ENCODE measurements at regions not wholly inside any gene's neighbourhood (a gene's known extent, or its start where the extent isn't known, plus 50 kb on each side); places are given as distances from the start of the nearest gene placed in this dataset.
"Not testable (repeated sequence)": the region's sequence is repeated elsewhere in the genome, so short reads cannot be mapped to it uniquely, and the experiment has no call there.

DNA sequence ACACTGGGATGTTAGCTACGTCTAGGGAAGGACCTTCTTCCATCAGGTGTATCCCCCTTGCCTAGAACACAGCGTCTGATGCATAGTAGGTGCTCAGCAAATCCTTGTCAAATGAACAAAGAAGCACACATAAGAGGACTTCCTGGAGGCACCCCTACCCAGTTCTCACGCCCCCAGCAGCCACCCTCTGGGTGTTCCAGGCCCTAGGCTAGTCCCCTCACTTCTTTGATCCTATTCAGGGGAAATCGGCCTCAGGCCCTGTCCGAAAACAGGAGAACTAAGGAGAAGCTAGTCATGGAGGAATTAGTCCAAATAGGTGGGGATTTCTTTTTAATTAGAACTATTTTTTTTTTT lies 84.7 kb upstream of the SIRPA start:
- no peak for DNase-seq

DNA sequence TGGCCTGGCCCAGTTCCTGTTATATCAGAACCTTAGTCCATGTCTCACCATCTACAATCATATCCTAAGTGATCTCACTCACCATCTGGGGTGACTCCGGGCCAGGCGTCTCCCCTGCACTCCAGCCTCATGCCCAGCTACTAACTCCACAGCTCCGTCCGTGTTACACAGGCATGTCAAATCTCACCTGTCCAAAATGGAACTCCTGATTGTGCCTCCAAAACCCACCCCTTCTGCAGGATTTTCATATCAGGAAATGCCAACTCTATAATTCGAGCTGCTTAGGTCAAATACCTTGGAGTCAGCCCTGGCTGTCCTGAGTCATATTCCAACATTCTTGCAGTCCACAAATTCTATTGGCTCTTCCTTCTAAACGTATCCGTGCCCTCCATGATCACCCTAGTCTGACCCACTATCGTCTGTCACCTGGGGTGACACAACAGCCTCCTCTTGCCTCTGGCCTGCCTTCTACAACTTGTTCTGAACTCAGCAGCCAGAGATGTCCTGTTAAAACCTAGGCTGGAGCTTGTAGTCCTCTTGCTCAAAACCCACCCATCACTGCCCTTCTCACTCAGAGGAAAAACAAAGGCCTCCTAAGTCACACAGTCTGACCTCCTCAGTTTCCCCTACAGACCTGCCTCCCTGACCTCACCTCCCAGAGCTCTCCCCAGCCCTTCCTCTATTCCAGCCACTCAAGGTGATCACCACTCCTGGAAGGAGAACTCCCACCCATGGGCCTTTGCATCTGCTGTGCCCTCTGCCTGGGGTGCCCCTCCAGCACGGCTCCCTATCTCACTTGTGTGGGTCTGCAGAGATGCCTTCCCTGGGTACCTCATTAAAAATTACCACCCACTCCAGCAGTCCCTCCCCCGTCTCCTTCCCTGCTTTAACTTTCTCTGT lies 85.3 kb upstream of the SIRPA start:
- no peak for DNase-seq

DNA sequence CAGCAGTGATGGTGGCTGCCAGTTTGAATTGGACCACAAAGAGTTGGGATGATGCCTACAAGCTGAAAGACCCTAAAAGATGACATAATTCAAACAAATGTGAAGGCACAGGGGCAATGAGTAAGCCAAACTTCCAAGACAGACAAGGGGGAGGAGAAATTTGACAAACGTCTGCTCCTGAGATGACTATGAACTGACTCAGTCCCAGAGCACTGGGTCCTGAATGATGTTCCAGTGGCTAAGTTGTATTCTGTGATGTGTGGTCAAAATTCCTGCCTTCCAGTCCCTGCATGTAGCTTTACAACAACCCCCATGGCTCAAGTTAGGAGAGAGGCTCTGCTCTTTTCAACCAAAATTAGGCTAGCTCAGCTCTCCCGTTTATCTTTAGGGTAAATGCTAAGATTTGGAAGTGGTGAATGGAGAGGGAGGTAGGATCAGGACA lies 86.1 kb upstream of the SIRPA start:
- DNase-seq = no peak

DNA sequence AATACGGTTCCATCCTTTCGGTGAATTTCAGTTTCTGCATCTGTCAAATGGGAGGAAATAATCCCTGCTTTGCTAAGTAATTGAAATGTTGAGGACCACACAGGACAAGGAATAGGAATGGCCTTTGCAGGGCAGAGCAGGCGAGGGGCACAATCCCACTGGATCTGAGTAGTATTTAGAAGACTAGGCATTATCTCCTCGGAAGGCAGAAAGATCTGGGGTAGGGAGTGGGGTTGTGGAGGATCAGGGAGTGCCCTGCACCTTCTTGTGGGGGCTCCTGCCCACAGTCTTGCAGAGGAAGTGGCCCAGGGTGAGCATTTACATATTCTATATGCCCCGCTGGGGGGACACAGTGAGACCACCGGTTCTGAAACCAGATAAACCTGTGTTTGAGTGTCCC lies 87.1 kb upstream of the SIRPA start:
- no peak for DNase-seq

DNA sequence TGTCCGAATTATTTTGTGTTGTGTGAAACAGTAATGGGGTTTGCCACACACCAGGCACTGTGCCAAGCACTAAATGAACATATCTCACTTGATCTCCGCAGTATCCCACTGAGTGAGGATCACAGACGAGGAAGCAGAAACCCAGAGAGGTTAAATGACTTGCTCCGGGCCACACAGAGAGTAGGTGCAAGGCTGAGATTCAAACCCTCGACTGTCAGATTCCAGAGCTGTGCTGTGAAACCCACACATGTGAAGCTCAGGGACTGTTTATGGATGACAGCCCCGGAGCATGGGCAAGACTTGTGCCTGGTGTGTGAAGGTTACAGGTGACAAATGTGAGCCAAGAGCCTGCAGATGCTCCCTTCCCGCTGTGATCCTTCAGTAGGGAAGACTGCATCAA lies 87.8 kb upstream of the SIRPA start:
- no peak for DNase-seq

DNA sequence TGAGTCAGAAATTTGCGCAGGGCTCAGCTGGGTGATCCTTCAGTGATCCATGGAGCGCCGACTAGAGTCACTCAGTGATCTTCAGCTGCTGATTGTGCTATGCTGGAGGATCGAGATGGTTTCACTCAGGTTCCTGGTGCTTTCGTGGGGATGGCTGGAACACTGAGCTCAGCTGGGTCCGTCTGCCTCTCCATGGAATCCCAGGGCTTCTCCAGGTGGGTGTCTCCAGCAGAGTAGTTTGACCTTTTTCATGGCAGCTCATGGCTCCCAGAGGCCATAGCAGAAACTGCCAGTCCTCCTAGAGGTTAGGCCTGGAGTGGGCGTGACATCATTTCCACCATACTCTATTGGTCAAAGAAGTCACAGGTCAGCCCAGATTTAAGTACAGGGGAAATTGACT lies 88.8 kb upstream of the SIRPA start:
- no peak for DNase-seq

DNA sequence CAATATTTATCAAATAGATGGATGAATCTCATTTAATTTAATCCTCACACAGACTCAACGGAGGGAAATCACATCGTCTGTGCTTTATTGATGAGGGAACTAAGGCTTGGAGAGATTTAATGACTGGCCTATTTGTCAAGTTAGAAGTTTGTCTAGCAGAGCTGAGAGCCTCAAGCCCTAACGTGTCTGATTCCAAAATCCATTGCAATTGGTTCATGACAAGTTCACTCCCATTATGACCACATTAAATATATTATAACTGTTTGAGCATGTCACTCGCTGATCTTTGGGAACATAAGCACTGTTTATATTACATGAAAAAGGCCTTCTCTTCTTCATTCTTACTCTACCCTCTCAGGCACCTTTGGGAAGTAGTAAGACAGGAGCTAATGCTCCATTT lies 89.4 kb upstream of the SIRPA start:
- no peak for DNase-seq

DNA sequence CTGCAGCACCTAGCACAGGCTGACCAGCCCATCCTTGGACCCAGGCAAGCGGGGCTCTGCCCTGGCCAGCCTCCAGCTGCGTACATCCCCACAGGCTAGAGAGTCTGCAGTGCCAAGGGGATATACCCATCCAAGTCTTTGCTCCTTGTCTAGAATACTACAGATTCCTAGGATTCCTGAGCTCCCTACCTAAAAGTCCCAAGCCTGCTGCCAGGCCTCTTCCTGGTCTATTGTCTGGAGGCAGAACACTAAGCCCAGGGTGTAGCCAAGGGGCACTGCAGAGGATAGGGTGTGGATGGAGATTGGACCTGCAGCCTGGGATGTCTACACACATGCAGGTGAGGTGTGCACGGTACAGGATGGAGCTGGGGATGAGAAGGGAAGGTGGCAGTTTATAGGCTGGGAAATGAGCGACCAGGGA lies 90.0 kb upstream of the SIRPA start:
- DNase-seq = no peak

DNA sequence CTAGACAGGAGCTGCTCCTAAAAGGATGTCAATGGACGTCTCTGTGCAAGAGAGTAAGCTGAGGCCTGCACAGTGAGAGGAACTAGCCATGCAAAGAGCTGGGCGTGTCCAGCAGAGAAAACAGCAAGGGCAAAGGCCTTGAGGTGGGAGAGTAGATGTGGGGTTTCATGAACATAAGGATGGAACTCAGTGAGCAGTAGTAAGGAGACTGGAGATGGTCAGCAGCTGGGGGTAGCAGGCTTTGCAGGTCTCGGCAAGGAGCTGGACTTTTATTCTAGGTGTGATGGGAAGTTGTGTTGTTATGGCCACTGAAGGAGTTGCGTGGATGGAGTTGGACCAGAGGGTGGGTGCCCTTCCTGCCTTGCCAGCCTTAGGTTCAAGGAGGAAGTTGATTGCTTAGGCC lies 90.7 kb upstream of the SIRPA start:
- no peak for DNase-seq

DNA sequence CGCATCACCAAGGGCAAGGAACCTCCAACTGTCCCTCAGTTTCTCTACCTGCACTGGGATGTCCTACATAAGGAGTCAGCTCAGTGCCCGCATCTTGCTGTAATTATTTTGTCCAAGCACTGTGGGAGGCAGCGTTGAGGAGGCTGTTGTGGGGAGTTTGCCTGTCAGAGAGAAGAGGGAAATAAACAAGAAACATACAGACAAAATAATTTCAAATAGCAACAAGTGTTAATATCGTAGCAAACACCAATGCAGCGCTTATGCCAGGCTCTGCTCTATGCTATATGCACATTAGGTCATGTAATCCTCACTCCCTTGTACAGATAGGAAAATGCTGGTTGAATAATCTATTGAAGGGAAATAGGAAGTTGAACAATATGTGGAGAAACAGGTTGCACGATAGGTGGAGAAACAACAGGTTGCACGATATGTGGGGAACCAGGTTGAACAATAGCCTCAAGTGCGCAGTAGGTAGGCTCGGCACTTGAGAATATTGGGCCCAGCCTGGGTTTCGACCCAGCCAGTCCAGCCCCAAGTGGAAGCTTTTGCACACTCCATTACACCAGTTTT lies 91.2 kb upstream of the SIRPA start:
- no peak for DNase-seq

DNA sequence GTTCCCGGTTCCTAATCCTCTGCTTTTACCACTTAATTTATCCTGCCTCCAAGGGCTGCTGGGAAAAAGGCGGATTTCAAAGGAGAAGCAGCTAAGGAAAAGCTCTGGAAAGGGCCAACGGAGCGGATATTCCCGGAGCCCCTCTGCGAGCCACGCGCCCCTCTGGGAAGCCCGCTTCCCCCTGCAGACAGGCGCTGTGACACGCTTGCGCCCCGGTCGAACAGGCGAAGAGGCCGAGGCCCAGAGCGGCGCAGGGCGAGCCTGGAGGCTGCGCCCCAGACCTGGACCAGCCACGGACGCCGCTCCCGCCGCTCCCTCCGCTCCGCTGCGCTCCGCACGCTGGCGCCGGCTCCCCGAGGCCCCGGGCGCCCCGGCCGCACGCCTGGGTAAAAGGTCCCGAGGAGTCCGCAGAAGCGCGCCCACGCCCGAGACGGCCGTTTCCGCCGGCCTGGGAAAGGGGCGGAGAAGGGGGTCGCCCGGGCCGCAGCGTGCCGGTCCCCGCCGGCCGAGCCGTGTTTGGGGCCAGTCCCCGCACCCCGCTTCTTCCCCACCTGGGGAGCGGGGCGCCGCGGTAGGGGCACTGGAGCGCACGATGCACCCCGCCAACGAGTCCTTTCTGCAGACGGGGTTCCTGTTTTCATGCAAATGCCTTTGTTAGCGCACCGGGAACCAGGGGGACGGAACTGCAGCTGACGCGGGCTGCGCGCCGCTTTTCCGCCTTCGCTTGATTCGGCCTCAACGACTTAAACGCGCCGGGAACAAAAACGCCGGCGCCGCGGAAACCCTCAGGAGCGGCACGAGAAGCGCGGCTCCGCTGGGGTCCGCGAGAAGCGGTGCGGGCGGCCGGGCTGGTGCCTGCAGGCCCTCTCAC lies 91.9 kb upstream of the SIRPA start:
- DNase-seq = no peak

DNA sequence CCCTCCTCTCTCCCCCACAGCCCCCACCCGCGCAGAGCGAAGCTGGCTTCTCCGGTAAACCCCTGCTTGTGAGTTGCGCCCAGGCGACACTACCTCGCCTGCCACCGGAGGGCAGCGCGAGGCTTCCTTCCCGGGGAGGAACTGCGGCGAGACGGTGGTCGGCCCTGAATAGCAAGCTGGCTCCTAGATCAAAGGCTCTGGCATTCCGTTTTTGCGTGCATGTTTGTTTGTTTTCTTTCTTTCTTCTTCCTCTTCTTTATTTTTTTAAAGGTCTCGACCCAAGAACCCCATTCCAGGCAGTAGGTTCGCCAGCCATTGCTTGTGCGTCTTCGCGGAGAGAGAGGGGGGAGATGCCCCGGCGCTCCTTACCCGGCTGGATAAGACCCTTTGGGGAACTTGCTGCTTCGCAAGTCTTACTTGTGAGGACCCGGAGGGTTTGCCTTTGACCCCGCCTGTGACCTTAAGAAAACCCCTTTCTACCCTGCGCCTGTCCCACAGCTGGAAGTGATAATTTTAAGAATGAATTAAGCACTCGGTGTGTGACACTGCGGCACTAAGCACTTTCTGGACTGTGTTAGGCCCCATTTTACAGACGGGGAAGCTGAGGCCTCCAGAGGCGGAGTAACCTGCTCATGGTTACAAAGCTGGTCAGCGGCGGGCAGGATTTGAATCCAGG lies 92.7 kb upstream of the SIRPA start:
- no peak for DNase-seq

DNA sequence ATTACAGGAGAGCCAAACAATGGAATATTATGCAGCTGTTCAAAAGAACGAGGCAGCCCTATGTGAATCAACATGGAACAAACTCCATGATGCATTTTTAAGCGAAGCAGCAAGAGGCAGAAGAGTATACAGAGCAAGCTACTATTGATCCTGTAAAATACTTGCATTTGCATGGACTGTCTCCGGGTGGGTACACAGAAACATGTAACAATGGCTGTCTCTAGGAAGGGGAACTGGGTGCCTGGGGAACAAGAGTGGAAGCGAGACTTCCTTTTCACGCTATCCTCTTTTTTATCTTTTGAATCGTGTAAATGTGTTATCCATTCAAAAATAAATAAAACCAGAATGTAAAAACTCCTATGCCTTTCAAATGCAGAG lies 93.3 kb upstream of the SIRPA start:
- no peak for DNase-seq

DNA sequence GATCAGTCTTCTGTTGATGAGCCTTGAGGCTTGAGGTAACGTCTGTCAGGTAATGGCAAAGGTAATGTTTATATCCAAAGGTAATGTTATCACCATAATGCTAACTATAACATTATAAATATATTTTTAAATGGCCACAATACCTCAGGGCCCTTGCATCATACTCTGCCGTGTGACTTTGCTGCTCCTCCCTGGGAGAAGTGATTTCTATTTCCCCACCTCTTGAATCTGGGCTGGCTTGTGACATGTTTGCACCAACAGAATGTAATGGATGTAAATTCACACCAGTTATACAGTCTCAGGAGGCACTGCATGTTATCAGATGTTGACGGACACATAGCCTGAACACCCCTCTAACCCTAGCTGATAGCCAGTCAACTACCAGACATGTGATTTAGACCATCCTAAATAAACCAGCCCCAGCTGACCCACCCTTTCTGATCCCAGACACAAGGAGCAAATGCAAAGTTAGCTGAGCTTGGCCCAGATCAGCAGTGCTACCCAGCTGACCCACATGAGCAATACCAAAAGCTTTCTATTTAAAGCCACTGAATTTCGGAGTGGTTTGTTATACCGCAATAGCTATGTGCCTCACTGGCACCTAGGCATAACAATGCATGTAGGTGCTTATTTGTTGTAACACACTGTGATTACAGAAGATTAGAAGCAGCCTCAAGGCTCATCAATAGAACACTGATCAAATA lies 93.8 kb upstream of the SIRPA start:
- no peak for DNase-seq

DNA sequence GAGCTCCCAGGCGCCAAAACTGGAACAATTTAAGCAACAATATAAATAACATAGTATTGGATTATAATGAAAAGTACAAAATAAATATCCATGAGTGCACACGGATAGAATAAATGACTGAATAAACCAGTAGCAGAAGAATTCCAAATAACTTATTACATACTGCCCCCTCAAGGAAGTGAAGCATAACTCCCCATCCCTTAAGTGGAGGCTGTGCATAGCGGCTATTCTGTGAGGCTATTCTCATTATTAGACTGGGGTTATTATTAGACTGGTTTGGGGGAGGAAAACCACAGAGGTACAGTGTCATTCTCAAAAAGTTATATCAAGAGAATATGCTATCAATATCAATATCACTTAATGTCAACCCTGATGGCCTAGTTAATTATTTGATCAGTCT lies 94.4 kb upstream of the SIRPA start:
- no peak for DNase-seq

DNA sequence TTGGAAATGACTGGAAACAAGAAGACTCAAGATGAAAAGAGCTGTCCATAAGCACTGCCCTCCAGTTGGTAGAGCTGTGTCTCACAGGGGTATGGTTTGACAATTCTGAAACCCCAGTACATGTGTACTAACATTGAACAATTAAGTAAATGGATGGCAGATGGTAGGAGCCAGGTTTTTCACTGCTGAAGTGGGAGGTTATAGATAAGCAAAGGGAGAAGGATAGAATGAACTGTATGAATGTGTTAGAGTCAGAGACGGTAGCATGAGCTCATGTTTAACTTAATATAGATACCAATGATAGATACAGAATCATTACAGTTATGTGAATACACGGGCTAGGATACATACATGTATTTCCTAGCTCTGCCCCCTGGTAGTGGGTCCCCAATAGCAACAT lies 95.0 kb upstream of the SIRPA start:
- DNase-seq = no peak

DNA sequence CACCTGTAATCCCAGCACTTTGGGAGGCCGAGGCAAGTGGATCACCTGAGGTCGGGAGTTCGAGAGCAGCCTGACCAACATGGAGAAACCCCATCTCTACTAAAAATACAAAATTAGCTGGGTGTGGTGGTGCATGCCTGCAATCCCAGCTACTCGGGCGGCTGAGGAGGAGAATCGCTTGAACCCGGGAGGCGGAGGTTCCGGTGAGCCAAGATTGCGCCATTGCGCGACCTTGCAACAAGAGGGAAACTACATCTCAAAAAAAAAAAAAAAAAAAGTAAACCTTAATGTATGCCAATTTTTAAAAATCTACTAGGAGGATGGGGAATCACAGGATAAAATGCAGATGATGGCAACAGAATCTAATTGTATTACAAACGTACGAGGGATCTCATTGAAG lies 95.5 kb upstream of the SIRPA start:
- not testable (repeated sequence) for DNase-seq

DNA sequence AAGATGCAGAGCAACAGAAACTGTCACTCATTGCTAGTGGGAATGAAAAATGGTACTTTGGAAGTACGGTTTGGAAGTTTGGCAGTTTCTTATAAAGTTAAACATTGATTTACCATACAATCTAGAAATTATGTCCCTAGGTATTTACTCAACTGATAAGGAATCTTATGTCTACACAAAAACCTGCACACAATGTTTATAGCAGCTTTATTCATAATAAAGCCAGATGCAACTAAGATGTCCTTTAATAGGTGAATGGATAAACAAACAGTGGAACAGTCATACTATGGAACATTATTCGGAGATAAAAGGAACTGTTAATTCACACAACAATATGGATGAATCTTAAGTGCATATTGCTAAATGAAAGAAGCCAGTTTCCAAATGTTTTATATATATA lies 96.2 kb upstream of the SIRPA start:
- no peak for DNase-seq

DNA sequence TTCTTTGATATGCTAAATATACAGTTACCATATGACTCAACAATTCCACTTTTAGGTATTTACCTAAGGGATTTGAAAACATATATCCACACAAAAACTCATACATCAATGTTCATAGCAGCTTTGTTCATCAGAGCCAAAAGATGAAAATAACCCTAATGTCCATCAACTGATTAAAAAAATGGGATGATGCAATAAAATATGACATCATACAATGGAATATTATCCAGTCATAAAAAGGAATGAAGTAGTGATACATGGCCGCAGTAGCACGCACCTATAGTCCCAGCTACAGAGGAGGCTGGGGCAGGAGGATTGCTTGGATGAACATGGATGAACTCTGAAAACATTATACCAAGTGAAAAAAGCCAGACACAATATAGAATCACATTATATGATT lies 101.4 kb upstream of the SIRPA start:
- no peak for DNase-seq

DNA sequence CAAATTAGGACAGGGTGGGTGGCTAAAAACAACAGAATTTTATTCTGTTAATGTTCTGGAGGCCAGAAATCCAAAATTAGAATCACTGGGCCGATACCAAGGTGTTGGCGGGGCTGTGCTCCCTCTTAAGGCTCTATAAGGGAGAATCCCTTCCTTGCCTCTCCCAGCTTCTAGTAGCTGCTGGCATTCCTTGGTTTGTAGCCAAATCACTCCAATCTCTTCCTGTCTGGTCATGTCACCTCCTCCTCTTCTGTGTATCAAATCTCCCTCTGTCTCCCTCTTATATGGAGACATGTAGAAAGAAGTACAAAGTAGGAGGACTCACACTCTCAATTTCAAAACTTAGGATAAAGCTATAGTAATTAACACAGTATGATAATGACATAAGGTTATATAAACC lies 102.9 kb upstream of the SIRPA start:
- DNase-seq = no peak

DNA sequence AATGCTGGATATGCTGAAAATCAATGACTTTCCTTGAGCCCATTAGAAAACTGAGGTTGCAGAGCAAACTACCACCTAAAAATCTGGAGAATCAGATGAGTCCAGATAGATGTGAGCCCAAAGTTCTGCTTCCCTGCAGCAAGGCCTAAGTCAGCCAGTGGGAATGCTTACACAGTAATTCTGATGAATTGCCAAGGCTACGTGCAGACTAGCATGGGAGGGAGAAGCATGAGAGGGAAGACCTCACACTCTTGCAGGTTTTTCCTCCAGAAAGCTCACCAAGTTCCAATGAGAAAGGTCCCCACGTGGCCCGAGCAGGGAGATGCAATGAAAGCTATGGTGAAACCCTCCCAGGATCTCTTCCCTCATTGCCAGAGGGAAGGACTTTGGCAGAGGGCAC lies 104.8 kb upstream of the SIRPA start:
- DNase-seq = no peak

DNA sequence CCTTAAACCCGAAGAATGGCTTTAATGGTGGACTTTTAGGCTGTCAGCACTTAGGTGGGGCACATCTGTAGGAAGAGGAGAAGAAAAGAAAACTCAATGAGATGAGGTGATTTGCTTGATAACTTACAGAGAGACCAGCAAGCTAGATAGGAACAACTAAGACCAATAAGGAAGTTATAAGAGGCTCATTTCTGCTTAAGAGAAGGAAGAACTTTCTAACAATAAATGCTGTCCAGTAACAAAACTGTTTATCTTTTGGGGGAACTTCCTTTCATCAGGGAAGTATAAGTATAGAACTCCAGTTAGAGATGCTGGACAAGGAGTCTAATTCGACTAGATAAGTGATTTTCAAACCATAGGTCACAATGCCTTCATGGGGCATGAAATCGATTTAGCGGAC lies 107.2 kb upstream of the SIRPA start:
- no peak for DNase-seq

DNA sequence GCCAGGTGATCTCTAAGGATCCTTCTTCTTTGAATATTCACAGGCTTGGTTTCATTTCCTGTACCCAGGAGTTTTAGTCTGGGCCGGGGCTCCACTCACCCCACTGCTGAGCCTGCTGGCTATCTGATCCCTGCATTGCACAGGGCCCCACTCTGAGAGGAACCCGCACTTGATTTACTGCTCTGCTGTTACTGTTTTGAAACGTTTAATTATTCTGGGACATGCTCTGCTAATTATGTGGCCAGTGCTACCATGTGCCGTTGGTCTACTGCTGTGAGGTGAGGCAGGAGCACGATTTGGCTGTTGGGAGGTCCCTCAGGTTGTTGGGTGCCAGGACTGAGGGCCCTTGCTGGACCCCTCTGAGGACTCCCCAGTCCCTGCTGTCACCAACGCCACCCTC lies 108.7 kb upstream of the SIRPA start:
- no peak for DNase-seq

Data from NCI-H1048 (cell line).